Embryonic facial prominence (tissue), 1 donor: ENCODE measurements at regions not wholly inside any gene's neighbourhood (a gene's known extent, or its start where the extent isn't known, plus 50 kb on each side); places are given as distances from the start of the nearest gene placed in this dataset.

Source experiments
- DNase-seq: peaks from one replicate; pipeline ENCODE4 v3.0.0-alpha.2; 2016; ENCODE audit errors: extremely low spot score

DNA sequence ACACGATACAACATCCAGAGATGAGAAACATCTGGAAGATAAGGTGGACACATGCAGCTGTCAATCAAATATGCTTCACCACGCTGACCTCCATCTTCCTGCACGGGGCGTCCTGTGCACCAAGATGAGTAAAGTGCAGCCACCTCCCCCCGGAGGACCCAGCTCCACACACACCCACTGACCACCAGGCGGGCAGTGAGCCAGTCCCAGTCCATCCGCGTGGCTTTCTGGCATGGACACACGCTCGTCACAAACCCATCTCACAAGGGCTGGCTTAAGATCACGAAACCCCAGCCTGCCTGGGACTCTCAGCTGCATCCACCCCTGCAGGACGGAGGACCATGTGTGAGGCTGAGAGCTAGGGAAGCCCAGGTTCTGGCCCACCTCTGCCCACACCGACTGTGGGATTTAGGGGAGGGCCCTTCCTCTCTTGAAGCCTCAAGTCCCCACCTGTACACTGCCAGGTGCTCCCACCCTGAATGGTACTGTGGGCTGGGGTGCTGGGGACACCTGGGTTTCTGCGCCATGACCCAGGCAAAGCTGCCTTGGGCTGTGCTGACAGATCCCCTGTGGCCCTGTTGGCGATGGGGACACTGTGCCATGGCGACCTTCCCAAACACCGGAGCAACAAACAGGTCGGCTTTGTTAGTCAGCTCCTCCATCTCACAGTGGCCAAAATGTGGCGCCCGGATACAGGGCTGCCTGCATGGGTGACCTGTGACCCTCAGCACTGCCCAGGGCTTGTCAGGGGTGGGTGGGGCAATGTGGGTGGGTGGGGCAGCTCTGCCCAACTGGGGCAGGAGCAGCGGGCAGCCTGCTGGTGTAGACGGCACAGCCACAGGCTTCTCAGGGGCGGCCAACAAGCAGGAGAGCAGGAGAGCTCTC lies 629.0 kb downstream of the TBC1D22A start:
- no peak for DNase-seq

DNA sequence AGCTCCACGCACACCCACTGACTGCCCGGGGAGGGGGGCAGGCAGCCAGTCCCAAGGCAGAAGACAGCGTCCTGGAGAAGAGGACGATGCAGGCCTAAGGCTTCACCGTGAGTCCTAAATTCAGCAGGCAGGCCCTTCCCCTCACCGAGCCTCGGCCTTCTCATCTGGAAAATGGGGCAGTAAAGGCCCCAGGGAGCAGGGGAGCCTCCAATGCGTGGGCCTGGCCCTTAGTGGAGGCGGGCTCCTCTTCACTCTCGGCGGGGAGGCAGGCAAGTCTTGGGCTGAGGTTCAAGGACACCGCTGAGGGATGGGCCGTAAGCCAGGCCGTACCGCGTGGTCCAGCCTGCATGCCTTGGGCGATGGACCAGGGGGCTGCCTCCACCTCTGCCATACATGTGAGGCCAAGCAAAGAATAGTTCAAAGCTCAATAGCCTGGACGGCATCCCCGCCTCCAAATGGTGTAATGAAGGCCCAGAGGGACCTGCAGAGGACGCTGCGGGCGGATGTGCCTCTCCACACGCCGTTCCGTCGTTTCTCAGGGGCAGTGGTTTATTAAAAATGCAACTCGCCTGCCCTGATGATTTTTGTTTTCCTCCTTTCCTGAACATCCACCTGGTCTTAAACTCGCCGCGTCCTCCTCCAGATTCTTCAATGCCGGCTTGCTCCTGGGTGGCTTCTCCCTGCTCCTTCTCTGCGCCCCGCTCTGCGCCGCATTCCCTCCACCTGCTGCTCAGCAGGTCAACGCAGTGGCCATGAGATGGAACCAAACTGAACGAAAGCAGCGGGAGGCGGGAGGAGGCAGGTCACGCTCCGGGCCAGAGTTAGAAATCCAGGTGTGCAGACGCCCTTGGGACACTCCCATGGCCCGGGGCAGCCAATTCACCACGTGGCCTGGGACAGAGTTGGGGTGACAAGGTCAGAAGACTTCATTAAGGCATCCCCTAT lies 627.8 kb downstream of the TBC1D22A start:
- DNase-seq, result no peak

DNA sequence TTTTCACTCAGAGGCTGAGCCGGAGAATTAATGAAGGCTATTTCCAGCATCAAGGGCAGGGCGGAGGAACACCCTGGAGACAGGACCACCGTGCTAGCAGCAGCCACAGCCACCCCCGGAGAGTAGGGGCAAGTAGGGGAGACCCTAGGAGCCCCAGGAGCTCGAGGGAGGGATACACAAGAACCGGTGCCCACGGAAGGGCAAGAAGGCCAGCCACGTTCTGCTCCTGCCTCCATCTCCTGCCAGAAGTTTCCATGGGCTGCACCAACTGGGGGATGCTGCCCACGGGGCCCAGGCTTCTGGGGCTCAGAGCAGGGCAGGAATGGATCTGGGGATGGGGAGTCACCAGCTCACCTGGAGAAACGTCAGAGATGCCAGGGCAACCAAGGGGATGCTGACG lies 626.8 kb downstream of the TBC1D22A start:
- DNase-seq, result no peak

DNA sequence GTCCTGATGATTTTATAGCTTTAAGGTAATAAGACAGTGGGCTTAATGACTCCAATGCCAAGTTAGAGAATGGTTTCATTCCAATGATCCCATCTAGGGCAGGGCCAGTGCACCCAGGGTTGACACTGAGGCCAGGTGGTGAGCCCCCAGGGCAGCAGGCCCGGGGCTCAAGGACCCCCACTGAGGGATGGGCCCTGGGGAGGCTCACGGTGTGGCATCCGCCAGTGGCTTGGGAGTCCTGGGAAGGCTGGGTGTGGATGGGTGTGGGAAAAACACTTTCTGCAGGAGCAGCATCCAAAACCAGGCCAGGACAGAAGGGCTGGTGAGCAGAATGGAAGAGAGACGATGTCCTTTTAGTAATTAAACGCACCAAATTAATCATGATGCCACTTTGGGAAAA lies 626.3 kb downstream of the TBC1D22A start:
- DNase-seq, result no peak

DNA sequence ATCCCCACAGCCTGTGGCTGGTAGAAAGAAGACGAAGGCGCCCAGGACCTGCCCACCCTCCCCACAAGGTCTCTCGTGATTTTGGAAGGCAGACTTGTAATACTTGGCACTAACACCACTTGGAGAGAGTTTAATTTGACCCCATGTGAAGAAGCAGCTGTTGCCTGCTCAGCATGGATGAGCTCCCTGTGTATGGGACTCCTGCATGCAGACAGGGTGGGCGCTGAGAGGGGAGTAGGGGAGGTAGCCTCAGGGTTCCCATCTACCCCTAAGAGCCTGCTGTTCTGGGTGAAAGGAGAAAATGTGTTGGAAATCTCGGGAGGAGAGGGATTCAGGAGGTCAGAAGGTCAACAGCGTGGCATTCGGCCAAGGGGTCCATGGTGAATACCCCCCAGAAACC lies 625.9 kb downstream of the TBC1D22A start:
- DNase-seq, result no peak

DNA sequence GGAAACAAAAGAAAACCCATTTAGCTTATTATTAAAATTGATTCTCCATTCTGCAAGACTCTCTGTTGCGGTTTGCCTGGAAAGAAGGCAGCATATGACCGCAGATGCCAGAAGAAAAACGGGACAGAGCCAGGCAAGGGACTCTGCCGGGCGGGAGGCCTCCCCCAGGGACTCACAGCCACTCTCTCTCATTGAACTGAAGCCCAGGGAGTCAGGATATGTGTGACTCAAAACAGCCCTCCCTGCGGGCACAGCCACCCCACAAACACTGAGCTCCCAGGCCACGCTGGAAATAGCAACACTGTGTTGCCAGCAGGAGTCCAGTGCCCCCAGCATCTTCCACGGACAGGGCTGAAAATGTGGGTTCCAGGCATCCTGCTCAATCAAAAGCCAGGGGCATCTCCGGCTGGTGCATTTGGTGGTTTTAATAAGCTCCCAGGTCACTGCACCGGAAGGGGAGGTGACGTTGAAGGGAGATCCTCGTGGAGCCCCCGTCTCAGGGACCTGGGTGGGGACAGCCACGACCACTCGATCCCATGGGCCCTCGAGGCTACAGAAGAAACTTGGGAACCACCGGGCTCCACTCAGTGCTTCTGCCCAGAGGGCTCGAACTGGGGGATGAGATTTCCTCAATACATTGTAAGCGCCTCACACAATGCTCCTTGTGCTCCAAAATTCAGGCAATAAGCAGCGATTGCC lies 624.5 kb downstream of the TBC1D22A start:
- no peak for DNase-seq

DNA sequence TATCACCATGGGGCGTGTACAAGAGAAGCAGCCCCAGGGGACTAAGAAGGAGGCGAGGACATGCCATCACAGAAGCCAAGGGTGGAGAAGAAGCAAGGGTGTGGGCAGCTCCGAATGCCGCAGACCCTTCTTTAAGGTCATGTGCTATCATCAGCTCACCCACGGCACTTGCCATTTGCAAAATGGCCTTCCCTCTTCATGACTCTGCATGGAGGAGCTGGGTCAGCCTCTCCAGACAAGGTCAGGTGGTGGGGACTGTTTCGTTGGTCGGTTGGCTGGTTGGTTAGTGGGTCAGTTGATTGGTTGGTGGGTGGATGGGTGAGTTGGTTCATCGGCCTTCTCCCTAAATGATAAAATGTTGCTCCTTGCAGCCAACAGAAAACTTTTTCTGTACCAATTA lies 622.5 kb downstream of the TBC1D22A start:
- DNase-seq, result no peak

DNA sequence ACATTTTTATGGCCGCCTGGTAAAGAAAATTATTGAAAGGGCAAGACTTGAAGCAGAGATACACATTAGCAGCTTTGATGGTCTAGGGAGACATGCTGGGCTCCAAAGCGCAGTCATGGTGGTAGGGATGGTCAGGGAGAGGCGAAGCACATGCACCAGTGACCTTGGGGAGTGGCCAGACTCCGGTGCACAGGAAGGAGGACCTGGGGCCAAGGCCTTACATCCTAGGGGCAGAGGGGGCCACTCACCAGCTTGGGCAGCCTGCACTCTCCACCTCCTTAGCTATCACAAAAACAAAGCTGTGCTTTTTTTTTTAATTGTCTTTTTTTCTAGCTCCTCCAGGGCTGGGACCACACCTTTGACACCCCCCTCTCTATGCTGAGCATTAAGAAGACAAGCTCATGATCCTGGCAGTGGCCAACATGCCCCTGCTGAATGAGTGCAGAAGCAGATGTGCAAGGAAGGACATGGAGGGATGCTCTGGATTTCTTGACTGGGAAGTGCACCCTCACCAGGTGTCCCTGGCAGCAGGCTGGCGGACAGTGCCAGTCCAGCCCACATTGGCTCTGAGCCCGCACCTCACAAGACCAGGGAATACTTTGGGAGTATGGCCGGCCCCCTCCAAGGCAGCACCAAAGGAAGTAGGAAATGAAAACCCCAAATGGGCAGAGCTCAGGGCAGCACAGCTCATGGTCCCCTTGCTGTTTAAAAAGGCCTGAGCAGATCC lies 619.9 kb downstream of the TBC1D22A start:
- DNase-seq, result no peak

DNA sequence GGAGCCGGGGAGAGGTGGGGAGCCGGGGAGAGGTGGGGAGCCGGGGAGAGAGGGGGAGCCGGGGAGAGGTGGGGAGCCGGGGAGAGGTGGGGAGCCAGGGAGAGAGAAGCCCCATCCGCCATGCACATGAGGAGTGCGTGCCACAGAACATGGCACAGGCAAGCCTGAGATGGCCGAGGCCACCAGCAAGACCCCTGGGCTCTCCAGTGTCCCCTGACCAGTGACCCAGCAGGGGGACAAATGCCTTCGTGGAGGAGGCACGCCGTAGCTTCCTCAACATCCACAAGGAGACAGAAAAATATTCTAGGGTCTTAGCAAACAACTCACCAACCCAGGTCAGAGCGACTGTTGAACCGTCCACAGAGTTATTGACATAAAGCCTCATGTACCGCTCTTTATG lies 618.8 kb downstream of the TBC1D22A start:
- DNase-seq, result no peak

DNA sequence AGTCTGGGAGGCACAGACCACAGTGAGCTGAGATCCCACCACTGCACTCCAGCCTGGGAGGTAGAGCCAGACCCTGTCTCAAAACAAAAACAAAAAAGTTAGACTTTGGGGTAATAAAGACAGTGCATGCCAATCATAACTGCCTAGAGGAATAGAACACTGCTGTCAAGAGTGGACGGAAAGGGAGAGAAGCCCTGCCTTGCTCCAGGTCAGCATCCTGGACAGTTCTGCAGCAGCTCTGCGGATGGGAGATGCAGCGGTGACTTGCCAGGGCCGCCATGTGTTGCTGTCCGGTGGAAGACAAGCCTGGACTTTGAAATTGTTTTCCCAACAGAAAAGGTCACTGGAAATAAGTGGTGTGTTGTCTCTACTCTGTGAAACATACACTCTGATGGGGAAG lies 618.2 kb downstream of the TBC1D22A start:
- no peak for DNase-seq

DNA sequence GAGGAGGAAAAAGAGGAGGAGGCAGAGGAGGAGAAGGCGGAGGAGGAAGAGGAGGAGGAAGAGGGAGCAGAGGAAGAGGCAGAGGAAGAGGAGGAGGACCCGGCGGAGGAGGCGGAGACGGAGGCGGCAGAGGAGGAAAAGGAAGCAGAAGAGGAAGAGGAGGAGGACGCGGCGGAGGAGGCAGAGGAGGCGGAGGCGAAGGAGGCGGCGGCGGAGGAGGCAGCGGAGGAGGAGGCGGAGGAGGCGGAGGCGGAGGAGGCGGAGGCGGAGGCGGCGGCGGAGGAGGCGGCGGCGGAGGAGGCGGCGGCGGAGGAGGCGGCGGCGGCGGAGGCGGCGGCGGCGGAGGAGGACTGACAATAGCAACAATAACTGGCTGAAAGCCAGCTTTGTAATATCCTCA lies 616.6 kb downstream of the TBC1D22A start:
- DNase-seq, result no peak

DNA sequence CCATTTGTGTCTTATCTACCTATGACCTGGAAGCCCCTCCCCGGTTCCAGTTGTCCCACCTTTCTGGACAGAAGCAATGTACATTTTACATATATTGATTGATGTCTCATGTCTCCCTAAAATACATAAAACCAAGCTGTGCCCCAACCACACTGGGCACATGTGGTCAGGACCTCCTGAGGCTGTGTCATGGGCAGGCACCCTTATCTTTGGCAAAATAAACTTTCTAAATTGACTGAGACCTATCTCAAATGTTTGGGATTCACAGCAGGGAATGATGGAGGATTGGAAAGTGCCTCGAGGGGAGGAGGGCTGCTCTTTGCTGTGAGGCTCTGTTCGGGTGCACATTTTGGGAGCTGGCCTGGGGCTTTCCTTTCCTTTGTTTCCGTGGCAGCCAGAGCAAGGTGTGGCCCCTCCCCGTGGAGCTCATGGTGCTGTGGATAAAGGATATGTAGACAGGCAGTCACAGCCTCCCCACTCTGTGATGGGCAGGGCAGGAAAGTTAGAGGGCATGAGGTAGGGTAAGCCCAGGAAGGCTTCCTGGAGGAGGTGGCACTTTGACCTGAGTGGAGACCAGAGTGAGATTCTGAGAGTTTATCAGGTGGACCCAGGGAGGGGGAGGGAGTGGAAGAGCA lies 615.6 kb downstream of the TBC1D22A start:
- no peak for DNase-seq

DNA sequence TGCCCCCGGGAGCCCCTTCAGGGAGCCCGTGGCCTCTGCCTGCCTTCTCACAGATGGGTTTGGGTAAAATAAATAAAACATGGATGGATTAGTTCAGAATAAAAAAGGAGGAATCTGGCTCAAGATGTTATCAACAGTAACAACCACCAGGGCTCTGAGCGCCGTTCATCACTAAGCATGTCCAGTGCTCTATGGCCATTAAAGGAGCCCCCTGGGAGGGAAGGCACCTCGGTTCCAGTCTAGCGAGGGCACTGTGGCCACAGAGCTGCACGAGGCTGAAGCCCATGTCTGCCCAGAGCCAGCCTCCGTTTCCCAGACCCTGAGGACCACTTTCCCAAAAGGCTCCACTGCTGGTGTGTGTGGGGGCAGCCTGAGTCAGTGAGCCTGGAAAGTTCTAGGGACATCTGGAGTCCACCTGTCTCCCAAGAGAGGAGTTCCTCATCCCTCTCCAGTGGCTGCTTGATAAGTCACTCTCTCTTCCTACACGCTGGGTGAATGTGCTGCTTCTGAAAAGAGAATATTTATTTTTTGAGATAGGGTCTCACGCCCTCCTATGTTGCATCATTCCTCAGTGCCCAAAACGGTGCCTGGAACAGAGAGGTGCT lies 614.6 kb downstream of the TBC1D22A start:
- DNase-seq, result no peak

DNA sequence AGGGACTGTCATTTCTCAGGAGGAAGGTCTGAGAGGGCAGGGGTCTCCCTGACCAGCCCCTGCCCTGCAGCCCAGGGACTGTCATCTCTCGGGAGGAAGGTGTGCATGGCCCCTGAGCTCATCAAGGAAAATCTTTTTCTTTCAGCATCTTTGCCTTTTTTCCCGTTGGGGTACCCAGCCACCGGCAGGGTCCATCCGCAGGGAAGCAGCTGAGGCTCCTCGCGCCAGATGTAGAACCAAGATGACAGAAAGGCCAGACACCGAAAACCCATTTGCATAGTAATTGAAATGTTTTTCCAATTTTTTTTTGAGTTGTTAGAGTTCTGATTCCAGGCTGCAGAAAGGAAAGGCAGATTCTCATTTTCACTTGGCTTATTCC lies 613.9 kb downstream of the TBC1D22A start:
- DNase-seq, result no peak

DNA sequence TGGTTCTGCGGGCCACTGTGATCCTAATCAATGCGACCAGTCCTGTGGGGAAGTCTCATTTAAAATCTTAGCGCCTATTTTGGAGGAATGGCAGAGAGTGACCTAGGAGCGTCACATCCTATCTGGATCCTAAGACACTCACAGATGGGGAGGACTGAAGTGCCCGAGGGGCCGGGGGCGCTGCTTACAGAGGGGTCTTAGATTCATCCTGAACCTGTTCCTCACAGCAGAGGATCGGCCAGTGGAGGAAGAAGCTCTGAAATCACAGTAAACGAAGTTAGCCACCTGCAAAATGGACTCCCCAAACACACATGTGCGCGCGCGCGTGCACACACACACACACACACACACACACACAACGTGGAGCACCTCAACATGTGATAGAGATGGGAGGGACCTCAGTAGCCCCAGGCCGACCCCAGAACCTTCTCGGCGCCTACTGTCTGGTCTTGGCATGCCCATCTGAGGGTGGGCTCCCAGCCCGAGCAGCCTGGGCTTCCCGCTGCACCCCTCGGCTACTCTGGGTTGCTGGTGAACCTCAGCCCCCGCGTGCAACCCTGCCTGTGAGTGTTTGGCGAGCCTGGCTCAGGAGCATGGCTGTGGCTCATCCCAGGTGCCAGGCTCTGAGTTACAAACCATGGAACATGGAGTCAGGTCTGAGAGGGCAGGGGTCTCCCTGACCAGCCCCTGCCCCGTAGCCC lies 613.3 kb downstream of the TBC1D22A start:
- no peak for DNase-seq

DNA sequence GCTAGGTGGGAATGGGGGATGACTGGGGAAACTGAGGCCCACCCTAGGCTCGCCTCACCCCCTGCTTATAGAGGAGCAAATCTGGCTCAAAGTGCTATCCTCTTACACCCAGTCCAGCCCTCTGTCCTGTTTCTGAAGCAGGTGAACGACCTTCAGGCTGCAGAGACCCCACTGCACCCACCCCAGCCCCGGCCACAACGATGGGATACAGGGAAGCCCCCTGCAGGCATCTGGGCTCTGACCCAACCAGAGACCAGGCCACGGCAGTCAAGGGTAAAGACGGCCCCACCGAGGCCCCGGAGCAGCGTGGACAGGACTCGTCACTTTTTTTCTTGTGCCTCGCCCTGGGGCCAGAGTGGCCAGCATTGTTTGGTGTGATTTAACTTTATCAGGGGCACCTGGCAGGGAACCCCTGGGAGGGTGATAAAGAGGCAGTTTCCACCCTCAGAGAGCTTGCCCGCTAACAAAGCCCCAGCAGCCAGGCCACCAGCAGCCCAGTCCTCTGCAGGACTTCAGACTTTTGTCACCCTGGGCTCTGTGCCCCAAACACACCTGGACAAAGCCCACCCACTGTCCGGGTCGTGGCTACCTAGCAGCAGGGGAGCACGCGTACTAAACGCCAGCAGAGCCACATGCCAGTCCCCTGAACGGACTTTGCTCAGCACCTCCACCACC lies 612.6 kb downstream of the TBC1D22A start:
- no peak for DNase-seq

DNA sequence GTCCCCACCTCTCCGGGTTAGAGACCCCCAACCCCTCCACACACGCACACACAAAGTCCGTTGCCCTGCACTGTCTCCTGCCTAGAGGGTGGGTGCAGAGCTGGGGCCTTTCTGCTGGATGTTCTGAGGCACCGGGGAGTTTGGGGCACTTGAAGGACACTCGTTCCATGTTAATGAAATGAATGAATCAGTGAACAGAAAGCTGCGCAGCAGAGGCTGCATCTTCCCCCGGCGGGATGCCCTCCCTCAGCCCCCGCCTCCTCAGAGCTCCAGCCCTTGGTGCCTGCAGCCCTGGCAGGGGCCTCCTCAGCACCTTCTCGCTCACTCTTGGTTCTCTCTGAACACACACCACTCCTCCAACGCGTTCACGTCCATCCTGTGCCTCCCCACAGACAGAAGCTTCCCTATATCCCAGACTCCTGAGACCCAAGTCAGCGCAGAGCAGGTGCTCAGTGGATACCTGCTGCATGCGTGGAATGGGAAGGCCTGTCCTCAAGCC lies 611.9 kb downstream of the TBC1D22A start:
- DNase-seq, result no peak

DNA sequence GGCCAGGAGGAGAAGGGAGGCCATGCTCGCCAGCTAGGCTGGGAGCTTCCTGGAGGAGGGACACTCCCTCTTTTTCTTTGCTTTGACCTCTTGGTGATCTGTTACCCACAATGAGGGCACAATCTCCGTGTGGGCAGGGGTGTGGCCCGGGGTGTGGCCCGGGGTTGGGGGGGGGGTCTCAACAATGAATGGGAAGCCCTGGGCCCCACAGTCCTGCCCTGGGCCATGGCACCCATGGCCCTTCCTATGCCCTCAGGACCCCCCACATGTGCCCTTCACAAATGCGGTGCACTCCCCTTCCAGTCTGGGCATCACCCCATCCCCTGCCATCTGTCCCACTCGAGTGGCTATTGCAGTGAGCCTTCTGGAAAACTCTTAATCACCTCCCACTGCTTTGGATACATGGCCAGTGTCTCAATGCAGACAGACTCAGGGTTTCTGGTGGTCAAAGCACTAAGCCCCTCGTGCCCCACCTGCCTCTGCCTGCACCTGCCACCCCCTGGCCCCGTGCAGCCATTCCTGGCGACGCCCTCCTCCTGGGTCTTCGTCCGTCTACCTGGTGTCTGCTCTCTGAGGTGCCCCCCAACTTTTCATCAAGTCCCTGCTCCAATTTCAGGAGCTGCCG lies 611.3 kb downstream of the TBC1D22A start:
- DNase-seq, result no peak
